Stromal cell of bone marrow (primary cell): ENCODE measurements at regions not wholly inside any gene's neighbourhood (a gene's known extent, or its start where the extent isn't known, plus 50 kb on each side); places are given as distances from the start of the nearest gene placed in this dataset.

Experiments
- DNase-seq: peaks from one replicate; pipeline ENCODE4 v3.0.0-alpha.2; 2012; ENCODE audit warnings: low read depth

DNA sequence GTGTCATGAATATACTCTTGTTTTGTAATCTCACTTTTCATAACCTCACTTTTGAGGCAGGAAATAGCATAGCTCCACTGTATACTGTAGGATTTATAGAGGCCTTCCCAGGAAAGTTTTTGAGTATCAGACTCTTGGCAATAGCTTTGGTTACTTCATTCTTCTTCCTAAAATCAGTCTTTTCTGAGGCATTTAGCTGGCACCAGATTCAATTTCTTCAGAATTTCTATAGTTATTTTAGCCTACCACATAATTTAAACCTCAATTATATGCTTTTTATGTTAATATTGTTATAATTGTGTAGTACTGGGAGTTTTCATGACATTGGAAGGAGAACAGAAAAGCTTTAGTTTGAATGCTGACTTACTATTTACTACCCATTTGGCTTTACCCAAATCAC, 322.3 kb upstream of the FAR2 start:
- no peak for DNase-seq

DNA sequence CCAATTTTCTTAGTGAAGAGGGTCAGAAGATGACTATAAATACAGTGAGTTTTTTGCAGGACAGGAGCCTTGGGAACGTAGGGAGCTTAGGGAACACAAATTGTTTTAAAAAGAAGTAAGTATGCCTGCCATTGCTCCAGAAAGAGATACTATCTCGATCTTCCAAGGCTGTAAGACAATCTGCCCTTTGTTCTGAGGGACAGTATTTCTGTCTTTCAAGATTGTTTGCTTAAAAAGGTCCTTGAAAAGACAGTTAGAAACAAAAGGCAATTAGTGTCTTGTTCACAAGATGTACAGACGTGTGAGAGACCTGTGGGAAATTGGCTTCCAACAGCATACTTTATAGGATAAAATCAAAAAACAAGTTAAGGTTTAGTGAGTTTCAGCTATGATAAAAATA, 321.2 kb upstream of the FAR2 start:
- no peak for DNase-seq

DNA sequence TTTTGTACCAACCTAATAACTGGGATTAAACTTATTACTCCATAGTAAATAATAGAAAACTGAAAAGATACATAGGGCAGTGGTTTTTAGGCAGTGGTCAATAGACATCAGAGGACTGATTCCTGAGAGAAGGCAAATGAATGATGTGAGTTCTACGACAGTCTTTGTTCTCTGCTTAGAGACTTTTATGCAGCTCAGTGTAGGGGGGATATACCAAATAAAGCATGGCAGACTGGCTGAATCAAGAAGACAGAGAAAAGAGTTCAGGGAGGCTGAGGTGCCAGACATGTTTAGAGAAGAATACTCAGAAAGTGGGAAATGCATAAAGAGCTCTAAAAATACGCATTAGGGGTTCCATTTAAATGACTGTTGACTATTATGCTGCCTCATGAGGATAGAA, 320.8 kb upstream of the FAR2 start:
- no peak for DNase-seq

DNA sequence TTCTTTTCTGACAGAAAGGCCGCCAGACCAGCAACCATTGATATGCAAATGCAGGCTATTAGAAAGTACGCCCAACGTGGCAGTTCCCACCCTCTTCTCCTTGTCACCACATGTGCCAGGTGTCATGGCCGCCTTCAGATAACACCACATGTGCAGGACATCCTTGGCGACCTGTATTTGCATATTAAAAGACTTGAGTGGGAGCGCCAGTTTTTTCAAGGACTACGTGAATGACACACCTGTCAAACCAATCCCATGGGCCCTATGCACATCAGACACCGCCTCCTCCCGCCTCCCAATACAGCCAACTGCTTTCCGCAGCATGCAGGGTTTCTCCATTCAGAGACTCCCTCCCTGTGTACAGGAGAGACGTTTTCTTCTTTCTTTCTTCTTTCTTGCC, 318.6 kb upstream of the FAR2 start:
- no peak for DNase-seq

DNA sequence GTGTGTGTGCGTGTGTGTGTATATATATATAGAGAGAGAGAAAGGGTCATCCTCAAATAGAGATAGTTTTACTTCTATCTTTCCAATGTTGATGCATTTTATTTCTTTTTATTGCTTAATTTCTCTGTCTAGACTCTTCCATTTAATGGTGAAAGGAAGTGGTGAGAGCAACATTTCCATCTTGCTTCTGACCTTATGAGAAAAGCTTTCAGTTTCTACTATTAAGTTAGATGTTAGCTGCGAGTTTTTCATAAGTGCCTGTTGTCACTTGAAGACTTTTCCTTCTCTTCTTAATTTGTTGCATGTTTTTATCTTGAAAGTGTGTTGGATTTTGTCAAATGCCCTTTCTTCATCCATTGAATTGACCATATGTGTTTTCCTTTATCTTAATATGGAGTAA, 304.4 kb upstream of the FAR2 start:
- DNase-seq, result no peak

DNA sequence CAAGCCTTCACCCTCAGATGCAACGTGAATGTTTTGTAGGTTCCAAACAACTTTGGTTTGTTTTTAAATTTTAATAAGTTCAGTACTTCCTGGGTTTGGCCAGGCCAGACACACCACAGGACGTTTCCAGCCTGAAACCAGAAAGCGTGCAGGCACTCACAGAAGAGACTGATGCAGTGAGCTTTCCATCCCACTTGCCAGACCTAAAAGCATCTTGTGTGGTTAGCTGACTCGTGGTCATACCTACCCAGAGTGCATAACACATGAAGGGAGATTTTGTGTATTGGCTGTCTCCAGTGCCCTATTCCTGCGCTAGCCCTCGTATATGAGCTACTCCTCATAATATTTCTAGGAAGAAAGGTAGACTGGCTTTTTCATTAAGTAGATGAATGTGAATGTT, 297.3 kb upstream of the FAR2 start:
- DNase-seq, result no peak

DNA sequence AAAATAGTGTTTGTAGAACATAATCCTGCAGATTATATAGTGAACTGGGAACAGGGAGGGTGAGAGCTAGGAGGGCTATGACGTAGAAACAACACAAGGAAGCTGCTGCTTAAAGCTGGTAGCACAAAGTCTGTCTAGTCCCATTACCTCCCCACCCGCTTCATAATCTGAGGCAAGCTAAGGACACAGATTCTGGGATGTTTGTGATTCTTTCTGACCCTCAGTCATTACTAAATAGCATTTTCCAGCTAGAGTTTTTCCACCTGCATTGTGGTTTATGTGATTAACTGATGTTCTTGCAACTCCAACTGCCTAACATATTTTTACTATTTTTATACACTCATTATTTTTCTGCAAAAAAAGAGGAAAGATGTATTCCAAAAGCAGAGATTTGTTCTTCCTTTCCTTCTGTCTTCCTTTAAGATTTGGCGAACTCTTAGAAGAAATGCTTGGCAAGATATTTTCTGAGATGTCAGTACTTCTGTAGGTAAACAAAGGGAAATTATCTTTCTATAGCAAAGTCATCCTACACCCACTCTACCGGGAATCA, 293.2 kb upstream of the FAR2 start:
- no peak for DNase-seq

DNA sequence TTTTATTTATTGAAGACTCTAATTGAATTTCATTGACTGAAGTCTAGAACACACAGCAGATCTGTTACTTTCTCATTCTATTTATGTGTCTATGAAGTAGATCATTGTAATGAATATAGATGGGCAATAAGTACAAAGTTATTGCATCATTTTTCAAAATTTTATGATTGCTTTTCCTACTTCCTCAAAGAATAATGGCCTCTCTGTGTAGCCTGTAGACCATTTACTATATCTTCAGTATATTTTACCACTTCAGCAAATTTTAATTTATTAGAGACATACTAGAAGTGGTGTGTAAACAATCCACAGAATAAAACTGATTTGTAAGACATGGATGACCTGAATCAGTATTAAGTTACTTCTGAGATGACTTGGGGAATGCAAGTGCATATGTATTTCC, 291.7 kb upstream of the FAR2 start:
- DNase-seq, result no peak

DNA sequence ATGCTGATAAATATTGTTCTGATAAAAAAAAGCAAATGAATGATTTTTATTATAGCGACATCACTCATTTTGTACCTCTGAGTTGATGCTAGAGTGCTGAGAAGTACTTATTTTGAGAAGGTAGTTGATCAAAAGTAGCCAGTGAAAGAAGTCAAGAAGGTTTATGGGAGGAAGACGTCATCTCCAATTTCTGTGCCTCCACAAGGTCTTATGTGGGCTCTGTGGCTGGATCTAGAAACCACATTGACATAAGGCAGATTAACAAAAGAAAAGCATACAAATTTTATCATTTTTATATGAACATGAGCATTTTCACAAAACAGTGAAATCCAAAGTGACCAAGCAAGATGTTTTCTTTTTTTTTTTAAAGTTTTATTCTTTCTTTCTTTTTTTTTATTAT, 289.5 kb upstream of the FAR2 start:
- no peak for DNase-seq

DNA sequence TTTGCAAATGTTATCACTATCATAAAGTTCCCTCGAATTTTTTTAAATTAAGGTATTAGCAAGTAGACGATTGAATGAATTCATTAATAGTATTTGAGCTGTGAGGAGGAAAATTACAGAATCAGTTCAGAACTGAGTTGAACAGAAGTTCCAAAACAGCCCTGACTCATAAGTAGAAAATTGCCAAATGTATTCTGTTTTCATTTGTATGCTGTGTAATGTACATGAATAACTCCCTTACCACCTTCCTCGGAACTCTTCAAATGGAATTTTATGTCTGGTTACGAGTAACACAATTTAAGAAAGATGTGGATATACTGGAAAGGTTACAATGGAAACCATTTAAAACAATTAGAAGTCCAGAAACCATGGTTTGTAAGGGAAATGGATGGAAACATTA, 283.3 kb upstream of the FAR2 start:
- DNase-seq, result no peak

DNA sequence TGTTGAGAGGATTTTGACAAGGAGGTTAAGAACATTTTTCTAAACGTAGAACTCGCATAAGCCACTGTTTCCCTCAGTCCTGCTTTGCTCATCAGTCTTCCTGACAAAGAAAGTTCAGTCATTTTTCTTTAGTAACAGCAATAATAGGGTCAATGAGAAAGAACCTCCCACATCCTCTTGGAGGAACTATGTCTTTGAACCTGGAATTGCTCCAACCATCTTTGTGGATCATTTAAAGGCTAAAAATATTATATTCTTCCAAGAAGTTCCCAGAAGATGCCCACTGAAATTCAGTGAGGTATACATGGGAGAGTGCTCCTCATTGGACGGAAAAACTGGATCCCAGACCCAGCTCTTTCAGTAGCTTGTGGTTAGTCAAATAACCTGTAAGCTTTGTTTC, 282.8 kb upstream of the FAR2 start:
- no peak for DNase-seq

DNA sequence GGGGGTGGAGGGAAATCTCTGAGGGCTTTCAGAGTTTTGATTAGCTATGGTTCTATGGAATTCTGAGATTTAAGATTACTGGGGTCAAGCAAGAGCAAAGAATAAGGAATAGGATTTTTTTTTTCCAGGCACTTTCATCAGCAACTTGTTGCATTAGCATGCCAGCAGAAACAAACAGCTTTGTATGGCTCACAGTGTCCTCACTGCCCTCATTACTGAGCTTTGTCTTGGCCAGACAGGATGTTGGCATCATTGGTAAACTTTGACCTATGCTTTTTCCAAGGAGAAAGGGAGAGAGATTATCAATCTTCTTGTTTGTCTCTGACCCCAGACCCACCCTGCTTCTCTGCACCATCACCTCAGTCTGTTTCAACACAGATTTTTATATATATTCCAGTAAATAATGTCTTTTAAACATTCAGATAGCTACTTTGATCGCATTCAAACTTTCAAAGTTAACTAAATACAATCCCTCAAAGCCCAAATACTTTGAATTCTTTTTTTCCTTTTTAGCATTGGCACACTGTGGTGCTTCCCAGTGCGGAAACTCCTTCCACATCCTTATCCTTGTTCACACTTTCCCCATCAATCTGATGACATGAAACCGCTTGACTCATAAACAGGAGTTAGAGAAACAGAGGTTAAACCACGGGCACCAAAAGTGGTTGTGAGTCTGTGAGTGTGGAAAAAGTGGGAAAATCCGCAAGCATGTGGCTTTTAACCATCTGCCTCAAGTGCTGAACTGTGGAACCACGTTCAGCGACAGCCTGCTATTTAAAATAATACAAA, 282.2 kb upstream of the FAR2 start:
- no peak for DNase-seq

DNA sequence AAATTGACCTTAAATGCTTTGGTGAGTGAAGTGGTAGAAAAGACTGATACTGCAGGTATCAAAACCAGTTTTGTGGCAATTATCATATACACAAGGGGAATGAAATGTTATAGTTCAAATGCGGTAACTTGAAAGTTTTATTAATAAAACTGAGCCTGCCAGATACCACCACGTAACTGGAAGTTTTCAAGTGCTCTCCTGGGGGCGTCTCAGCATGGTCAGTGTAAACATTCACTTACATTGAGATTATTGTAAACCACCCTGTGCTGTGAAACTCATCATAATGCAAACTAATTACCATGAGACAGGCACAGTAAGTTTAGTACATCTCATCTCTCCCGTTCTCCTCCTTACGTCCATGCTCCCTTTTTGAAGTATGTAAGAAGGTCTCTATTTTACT, 280.7 kb upstream of the FAR2 start:
- DNase-seq, result no peak

DNA sequence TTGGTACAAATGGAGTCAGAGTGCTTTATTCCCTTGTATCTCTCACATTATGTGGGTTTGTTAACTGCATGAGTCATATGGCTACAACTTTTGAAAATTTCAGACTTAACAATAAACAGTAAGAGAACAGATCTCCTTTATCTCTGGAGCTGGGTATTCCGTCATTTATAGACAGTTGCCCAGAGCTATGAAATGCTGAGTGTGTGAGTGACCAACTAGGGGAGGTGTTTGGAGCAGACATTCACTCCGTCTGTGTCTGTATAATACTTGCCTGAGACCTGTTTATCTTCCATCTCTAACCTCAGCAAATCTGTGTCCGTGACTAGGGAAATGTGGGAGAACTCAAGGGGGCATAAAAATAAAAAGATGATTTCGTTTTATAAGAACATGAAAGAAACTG, 279.9 kb upstream of the FAR2 start:
- DNase-seq, result no peak

DNA sequence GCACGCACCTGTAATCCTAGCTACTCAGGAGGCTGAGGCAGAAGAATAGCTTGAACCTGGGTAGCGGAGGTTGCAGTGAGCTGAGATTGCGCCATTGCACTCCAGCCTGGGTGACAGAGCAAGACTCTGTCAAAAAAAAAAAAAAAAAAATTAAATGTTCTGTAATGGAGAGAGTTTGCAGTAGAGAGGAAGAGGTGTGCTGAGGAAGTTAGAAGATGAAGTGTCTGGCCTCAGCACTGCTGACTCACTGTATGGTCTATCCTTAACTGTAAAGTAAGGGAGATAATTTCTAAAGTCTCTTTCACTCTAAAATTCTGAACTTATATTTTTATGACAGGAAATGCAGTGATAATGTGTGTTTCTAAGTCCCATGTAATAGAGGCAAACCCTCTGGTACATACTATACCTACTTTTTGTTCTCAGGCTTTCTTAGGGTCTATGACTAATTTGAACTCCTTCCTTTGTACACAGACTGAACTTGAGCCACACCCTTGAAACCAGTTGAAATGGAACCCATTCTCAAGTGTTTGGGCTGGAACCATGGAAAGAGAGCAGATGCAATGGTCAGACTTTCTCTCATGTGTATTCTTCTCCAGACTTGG, 278.1 kb upstream of the FAR2 start:
- DNase-seq, result no peak

DNA sequence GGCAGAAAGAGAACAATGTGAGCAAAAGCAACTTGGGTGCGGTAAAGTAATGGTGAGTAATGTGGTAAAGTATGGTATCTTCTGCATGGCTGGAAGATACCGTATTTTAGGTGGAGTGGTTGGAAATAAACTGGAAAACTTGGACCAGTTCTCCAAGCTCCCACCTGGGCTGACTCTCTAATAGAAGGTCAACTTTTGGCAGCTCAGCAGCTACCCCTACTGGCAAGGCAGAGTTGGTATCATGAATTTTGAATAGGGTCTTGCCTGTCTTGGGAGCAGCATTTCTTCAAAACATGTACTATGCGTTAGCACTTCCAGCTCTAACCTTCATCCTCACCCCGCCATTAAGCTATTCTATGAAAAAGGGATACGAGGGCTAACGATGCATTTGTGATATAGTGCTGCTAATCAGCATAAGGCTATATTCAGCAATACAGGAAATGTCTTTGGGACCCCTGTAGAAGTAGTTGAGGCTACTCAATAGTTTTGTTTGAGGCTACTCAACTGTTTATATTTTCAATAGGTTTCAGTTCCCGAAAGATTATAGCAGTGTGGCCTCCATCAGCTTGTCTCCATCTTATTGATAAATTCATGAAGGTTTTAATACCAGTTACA, 276.3 kb upstream of the FAR2 start:
- no peak for DNase-seq

DNA sequence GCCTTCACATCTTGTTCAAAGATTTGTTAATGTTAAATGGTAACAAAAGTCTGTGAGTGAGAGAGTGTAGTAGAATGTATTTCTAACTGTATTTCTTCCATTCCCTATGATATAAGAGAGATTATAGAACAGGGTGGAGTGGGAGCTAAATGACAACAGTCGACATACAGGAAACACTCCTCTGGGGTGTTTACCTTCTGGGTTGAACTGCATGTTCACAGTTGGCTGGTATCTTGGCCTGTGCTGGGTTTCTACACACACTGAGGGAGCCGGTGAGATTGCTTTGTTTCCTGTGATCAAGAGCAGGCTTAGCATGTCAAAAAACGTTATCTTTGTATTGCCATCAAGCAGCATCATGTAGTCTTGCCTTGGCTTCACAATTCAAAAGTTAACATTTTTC, 274.3 kb upstream of the FAR2 start:
- no peak for DNase-seq

DNA sequence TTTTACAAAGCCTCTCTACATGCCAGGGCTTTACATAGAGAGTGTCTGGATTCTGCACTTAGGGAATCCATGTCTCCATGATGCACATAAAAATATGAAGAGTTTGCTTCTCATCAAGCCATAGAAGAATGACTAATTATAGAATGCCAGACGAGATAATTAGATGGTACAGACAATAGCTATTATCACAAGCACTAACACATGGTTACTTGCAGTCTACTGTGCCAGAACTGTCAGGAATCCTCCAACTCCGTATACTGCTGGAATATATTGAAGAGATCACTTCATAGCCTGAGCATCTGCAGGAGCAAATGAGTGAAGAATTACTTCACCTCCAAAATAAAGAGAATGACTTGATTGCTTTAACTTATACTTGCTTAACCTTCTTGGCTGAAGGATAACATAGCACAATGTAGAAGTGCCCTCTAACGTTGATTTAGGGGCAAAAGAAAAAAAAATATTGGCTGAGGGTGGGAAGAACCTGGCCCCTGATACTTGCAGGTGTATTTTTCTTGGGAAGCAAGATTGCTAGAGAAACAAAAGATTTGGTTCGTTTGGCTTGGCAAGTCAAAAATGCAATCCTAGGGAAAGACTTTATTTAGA, 272.8 kb upstream of the FAR2 start:
- DNase-seq, result no peak

DNA sequence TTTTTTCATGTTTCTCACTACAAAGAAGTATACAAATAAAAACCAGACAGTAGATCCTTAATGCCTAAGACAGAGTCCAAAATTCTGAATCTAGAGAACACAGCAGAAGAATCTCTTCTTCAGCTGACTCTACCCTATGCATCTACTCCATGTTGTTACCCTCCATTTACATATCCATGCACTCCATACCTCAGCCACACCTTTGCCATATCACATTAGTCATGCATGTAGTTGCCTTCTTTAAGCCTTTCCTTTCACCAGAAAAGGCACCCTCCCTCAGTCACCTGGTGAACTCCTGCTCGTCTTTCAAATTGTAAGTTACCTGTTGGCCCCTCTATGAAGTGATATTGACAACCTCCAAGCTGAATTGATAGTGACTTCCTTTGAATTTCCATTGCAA, 271.2 kb upstream of the FAR2 start:
- DNase-seq, result no peak

DNA sequence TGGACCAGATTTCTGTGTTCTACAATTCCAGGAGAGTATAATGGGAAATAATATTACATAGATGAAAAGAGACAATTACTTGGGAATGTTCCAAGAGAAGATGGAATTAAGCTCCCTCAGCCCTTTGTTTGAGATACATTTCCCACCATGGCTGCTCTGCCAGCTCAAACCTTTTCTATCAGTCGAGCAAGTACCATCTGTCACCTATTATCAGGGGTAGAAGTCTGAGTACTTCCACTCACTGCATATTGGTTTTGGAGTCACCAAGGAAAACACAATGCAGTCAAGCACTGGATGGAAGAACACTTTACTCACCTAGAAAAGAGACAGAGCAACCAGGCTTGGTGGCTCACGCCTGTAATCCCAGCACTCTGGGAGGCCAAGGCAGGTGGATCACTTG, 270.4 kb upstream of the FAR2 start:
- DNase-seq, result no peak

DNA sequence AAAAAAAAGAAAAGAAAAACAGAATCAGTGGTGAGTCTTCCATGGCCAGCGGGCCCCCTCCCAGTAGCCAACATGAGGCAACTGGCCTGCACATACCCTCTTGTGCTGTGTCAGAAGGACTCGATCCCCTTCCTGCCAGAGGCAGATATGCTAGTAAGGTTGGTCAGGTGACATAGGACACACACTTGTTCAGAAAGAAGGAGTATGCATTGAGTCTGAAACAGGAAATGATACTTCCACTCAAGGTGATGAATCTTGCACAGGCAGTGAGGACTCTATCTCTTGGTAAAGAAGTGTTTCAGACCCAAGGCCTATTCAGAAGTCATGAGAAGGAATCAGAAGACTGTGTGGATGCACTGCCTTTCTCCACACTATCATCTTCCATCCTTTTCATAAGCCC, 269.7 kb upstream of the FAR2 start:
- DNase-seq, result no peak

DNA sequence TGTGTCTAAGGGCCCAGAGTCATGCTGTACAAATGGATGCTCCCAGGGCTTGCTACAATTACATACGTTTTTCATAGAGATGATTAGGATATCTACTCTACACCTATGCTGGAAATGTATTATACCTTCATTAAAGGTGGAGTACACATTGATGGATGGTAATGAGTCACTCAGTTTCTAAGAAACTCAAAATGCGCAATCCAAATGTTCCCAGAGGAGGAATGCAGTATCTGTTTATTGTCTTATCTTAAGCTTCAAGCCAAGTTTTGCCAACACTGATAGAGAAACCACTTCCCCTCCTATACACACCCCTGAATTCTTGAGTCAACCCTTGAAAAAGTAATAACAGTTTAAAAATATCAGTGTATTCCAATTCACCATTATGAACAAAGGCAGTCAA, 266.6 kb upstream of the FAR2 start:
- no peak for DNase-seq

DNA sequence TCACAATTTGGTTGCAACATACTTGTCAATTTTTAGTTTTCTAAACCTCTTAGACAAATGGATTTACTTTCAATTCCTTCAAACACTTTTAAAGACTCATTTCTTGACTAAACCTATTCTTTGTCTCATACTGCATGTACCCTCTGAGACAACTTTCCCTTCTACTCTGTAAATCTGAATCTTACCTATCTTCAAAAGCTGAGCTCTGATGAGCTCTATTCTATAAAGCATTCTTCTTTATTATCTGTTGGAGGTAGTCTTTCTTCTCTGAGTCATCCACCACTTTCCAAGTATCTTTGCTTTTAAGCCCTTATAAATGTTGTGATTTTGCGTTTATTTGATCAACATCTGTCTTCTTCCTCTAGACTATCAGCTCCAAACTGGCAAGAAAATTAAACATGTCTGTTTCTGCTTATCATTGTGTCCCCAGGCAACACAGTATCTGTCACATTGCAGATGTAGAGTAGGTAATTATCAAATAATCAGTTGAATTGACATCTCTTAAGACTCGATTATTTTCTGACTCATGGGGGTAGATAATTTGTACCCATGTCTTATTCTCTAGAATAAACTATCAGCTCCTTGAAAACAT, 265.6 kb upstream of the FAR2 start:
- DNase-seq, result no peak
